IMR-90 (cell line): ENCODE measurements at regions not wholly inside any gene's neighbourhood (a gene's known extent, or its start where the extent isn't known, plus 50 kb on each side); places are given as distances from the start of the nearest gene placed in this dataset.

ENCODE experiments used
- ATAC-seq: fragments of 200-7000 bp; cut with Tn5 transposase; 2 replicates; pipeline ENCODE4 v1.9.1; 2020; ENCODE audit warnings: low read depth, mild to moderate bottlenecking, moderate library complexity
- BruUV-seq: library from RNA; stranded (reverse); fragments of 400-500 nt; replicated peaks from 2 replicates; lab custom pipeline; 2021; lab: Mats Ljungman, UMichigan
- CTCF ChIA-PET: fragments of 300-600 bp; formaldehyde crosslinking; extraction: SDS; loops from one replicate; lab custom pipeline; 2021; ENCODE audit warnings: antibody characterized with exemption; lab: Yijun Ruan, JAX
- POLR2A ChIA-PET: fragments of 300-600 bp; sonication (Branson Sonifier 250); formaldehyde crosslinking; loops from one replicate; lab custom pipeline; 2022; ENCODE audit warnings: antibody characterized with exemption; ENCODE audit not compliant: unreplicated experiment; lab: Charles Lee
- DNase-seq: peaks from one replicate; pipeline ENCODE4 v3.0.0; 2013
- H2AFZ ChIP-seq: replicated peaks from 2 replicates; pipeline ENCODE3; 2013; ENCODE audit warnings: low read length, mild to moderate bottlenecking; ENCODE audit not compliant: poor library complexity
- H2AK5ac ChIP-seq: 2 replicates; pipeline ENCODE4 v1.6.1; 2013; ENCODE audit warnings: low read depth, low read length, inconsistent platforms
- H2AK9ac ChIP-seq: replicated peaks from 2 replicates; pipeline ENCODE3; 2013; ENCODE audit warnings: mild to moderate bottlenecking, low read depth, low read length, moderate library complexity; ENCODE audit not compliant: poor library complexity
- H2BK120ac ChIP-seq: 2 replicates; pipeline ENCODE4 v1.6.1; 2013; ENCODE audit warnings: low read depth, low read length, inconsistent platforms
- H2BK15ac ChIP-seq: 3 replicates; pipeline ENCODE4 v1.6.1; 2013; ENCODE audit warnings: low read depth, low read length, inconsistent platforms
- H2BK20ac ChIP-seq: 2 replicates; pipeline ENCODE4 v1.6.1; 2013; ENCODE audit warnings: low read depth, mild to moderate bottlenecking, inconsistent platforms, low read length, moderate library complexity
- H2BK5ac ChIP-seq: 2 replicates; pipeline ENCODE4 v1.6.1; 2013; ENCODE audit warnings: mild to moderate bottlenecking, low read depth, low read length, inconsistent platforms; ENCODE audit not compliant: poor library complexity, severe bottlenecking
- H3K14ac ChIP-seq: replicated peaks from 2 replicates; pipeline ENCODE4 v1.6.1; 2013; ENCODE audit warnings: low read depth, low read length, inconsistent platforms
- H3K18ac ChIP-seq: 2 replicates; pipeline ENCODE4 v1.6.1; 2013; ENCODE audit warnings: low read depth, low read length, control low read depth
- H3K23ac ChIP-seq: 2 replicates; pipeline ENCODE4 v1.6.1; 2013; ENCODE audit warnings: low read depth, low read length, inconsistent platforms
- H3K27ac ChIP-seq: 2 replicates; pipeline ENCODE4 v1.5.1; 2013; ENCODE audit warnings: mild to moderate bottlenecking, control low read depth, low read length; ENCODE audit not compliant: insufficient read depth
- H3K27me3 ChIP-seq: 2 replicates; pipeline ENCODE4 v1.6.1; 2013; ENCODE audit warnings: low read length; ENCODE audit not compliant: control insufficient read depth, insufficient read depth
- H3K36me3 ChIP-seq: 2 replicates; pipeline ENCODE4 v1.6.1; 2013; ENCODE audit warnings: low read length, mixed read lengths; ENCODE audit not compliant: control insufficient read depth, insufficient read depth
- H3K4ac ChIP-seq: 2 replicates; pipeline ENCODE4 v1.6.1; 2013; ENCODE audit warnings: low read depth, low read length, inconsistent platforms
- H3K4me1 ChIP-seq: 2 replicates; pipeline ENCODE4 v1.6.1; 2013; ENCODE audit warnings: low read length, mixed read lengths; ENCODE audit not compliant: control insufficient read depth, insufficient read depth
- H3K4me2 ChIP-seq: 2 replicates; pipeline ENCODE4 v1.6.1; 2013; ENCODE audit warnings: low read depth, mild to moderate bottlenecking, control low read depth, low read length, moderate library complexity
- H3K4me3 ChIP-seq: 2 replicates; pipeline ENCODE4 v1.5.1; 2013; ENCODE audit warnings: low read depth, mild to moderate bottlenecking, control low read depth, low read length, moderate library complexity; ENCODE audit not compliant: insufficient read depth
- H3K56ac ChIP-seq: 2 replicates; pipeline ENCODE4 v1.6.1; 2013; ENCODE audit warnings: low read length, inconsistent platforms; ENCODE audit not compliant: insufficient read depth; ENCODE audit errors: extremely low read depth
- H3K79me1 ChIP-seq, 2 experiments: 2 replicates each; pipeline ENCODE4 v1.6.1; 2013; ENCODE audit warnings: low read length in 2 of 2, inconsistent platforms in 1 of 2, low read depth in 1 of 2
- H3K9ac ChIP-seq: 2 replicates; pipeline ENCODE4 v1.6.1; 2013; ENCODE audit warnings: low read depth, low read length, control low read depth
- H3K9me1 ChIP-seq: 2 replicates; pipeline ENCODE4 v1.6.1; 2013; ENCODE audit warnings: low read length, inconsistent platforms; ENCODE audit not compliant: insufficient read depth
- H3K9me3 ChIP-seq: 2 replicates; pipeline ENCODE4 v1.6.1; 2013; ENCODE audit warnings: low read length; ENCODE audit not compliant: control insufficient read depth, insufficient read depth
- H4K20me1 ChIP-seq: 2 replicates; pipeline ENCODE4 v1.6.1; 2013; ENCODE audit warnings: low read length, inconsistent platforms; ENCODE audit not compliant: insufficient read depth
- H4K5ac ChIP-seq: 2 replicates; pipeline ENCODE4 v1.6.1; 2013; ENCODE audit warnings: mild to moderate bottlenecking, low read depth, low read length, control low read depth
- H4K8ac ChIP-seq, 2 experiments: 2 replicates each; pipeline ENCODE4 v1.6.1; 2013; ENCODE audit warnings: low read depth in 2 of 2, low read length in 2 of 2, control low read depth in 1 of 2, inconsistent platforms in 1 of 2
- H4K91ac ChIP-seq: 2 replicates; pipeline ENCODE4 v1.6.1; 2013; ENCODE audit warnings: low read depth, low read length, inconsistent platforms; ENCODE audit not compliant: insufficient read depth
- CHD1 ChIP-seq: IDR thresholded peaks from 2 replicates; pipeline ENCODE4 v1.6.1; 2012; ENCODE audit warnings: low read depth, low read length, improper control_type of control experiment
- MXI1 ChIP-seq: IDR thresholded peaks from 2 replicates; pipeline ENCODE4 v1.6.1; 2012; ENCODE audit warnings: low read depth, mild to moderate bottlenecking, low read length, moderate library complexity, borderline replicate concordance
- RAD21 ChIP-seq: IDR thresholded peaks from 2 replicates; pipeline ENCODE4 v1.6.1; 2012; ENCODE audit warnings: low read length, improper control_type of control experiment
- RCOR1 ChIP-seq: IDR thresholded peaks from 2 replicates; pipeline ENCODE4 v1.6.1; 2012; ENCODE audit warnings: mild to moderate bottlenecking, low read length, improper control_type of control experiment; ENCODE audit not compliant: insufficient replicate concordance
- SMC3 ChIP-seq: fragments of 150-350 bp; IDR thresholded peaks from 2 replicates; pipeline ENCODE4 v1.6.1; 2016; ENCODE audit warnings: low read depth, mild to moderate bottlenecking, antibody characterized with exemption, low read length, moderate library complexity
- WGBS, 2 experiments: methylation state at CpG; one replicate each; pipeline versions ENCODE4 v1.1.5 to v1.1.7; 2013; ENCODE audit warnings: missing lambda C conversion rate in 2 of 2; ENCODE audit not compliant: insufficient read length in 1 of 2; ENCODE audit errors: extremely low coverage in 2 of 2; 5-methylcytosine and 5-hydroxymethylcytosine counted together
- dilution Hi-C: fragments of 300-500 bp; cut with HindIII; formaldehyde crosslinking; loops from one replicate; pipeline ENCODE4 v1.14.3; 2018; ENCODE audit warnings: low sequenced_read_pairs; ENCODE audit not compliant: unreplicated experiment
- in situ Hi-C: fragments of 300-500 bp; cut with MboI; formaldehyde crosslinking; loops from 3 replicates; pipeline ENCODE4 v1.14.3; 2019; ENCODE audit warnings: low sequenced_read_pairs, inconsistent platforms, mixed read lengths
- intact Hi-C: fragments of 100-400 bp; cut with micrococcal nuclease; formaldehyde crosslinking; loops from 2 replicates; pipeline ENCODE4 v1.10.0; 2022
- TF ChIP-seq, protein P1 (sequence below): conservative IDR thresholded peaks from 2 replicates; pipeline ENCODE4 v1.5.1; 2012; ENCODE audit warnings: mild to moderate bottlenecking, low read depth, low read length, improper control_type of control experiment

DNA sequence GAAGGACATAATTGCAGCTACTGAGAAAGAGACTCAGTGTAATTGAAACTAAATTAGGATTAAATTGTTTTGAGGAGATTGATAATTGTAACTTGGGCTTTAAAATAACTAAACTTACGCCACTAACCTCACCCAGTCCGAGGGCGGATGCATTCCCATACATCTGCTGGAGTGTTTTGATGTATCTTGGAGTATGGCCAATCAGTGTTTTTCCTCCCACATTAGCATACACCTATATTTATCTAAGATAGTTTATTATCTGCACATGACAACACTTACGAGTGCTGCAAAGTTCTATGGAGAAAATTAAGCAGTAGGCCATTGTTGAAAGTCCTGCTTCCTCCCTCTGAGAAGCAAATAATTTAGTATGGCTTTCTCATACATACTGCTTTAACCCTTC is 184.7 kb upstream of the PLEKHG7 start:
- intact Hi-C loops = no loop called here
- ChIA-PET CTCF (no interaction called here), POLR2A (no interaction called here)
- Histone ChIP-seq H3K36me3 (no peaks in the 10 kb centered on the region), H2BK20ac (no peak overlapping the region), H4K20me1 (no peaks in the 10 kb centered on the region), H3K56ac (no peak overlapping the region), H2AK5ac (no peak overlapping the region), H3K4me1 (no peaks in the 10 kb centered on the region), H2AK9ac (no peak overlapping the region), H3K27me3 (no peaks in the 10 kb centered on the region; the same call in 1 of the 2 replicates), H3K79me1 (no peaks in the 10 kb centered on the region), H3K27ac (no peak overlapping the region), H3K9me3 (no peaks in the 10 kb centered on the region), H4K91ac (no peak overlapping the region), H4K5ac (no peak overlapping the region), H2AFZ (no peak overlapping the region), H3K18ac (no peak overlapping the region), H2BK5ac (no peak overlapping the region), H3K4me2 (no peak overlapping the region), H3K4ac (no peak overlapping the region), H3K14ac (no peak overlapping the region), H3K9me1 (no peaks in the 10 kb centered on the region), H3K4me3 (no peak overlapping the region), H4K8ac (no peak overlapping the region), H2BK15ac (no peak overlapping the region), H2BK120ac (no peak overlapping the region), H3K23ac (no peak overlapping the region), H3K9ac (no peak overlapping the region)
- dilution Hi-C loops = no loop called here
- no CpG with 5 or more reads among the region's 4 CpGs for WGBS, 2 experiments
- no TSS peak for BruUV-seq
- TF ChIP-seq, protein P1, sequence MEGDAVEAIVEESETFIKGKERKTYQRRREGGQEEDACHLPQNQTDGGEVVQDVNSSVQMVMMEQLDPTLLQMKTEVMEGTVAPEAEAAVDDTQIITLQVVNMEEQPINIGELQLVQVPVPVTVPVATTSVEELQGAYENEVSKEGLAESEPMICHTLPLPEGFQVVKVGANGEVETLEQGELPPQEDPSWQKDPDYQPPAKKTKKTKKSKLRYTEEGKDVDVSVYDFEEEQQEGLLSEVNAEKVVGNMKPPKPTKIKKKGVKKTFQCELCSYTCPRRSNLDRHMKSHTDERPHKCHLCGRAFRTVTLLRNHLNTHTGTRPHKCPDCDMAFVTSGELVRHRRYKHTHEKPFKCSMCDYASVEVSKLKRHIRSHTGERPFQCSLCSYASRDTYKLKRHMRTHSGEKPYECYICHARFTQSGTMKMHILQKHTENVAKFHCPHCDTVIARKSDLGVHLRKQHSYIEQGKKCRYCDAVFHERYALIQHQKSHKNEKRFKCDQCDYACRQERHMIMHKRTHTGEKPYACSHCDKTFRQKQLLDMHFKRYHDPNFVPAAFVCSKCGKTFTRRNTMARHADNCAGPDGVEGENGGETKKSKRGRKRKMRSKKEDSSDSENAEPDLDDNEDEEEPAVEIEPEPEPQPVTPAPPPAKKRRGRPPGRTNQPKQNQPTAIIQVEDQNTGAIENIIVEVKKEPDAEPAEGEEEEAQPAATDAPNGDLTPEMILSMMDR = no peak
- no peak for TF ChIP-seq RAD21
- TF ChIP-seq MXI1 = no peak
- no peak for TF ChIP-seq SMC3
- TF ChIP-seq RCOR1 = no peak
- TF ChIP-seq CHD1 = no peak
- no peak for DNase-seq
- ATAC-seq = no peak
- in situ Hi-C loops = no loop called here
